ENCODE measurements at regions not wholly inside any gene's neighbourhood (a gene's known extent, or its start where the extent isn't known, plus 50 kb on each side); places are given as distances from the start of the nearest gene placed in this dataset.

DNA sequence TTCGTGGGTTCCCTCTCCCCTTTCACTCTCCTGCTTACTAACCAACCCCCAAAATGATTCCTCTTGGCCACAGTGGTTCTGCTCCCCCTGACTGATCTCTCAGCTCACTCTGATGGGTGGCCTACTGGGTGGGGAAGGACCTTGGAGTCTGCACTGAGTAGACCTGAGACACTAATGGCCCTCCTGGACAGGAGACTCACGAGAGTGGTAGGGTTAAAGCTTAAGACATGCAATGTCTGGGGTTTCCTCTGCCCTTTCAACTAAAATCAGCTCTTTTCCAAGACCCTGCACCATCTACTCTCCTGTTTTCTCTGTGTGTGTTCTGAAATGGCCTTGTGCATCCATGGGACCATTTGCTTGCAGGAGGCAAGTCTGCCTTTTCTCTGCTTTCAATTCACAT lies 631.4 kb downstream of the ACTR3B start:
- no peak for DNase-seq

DNA sequence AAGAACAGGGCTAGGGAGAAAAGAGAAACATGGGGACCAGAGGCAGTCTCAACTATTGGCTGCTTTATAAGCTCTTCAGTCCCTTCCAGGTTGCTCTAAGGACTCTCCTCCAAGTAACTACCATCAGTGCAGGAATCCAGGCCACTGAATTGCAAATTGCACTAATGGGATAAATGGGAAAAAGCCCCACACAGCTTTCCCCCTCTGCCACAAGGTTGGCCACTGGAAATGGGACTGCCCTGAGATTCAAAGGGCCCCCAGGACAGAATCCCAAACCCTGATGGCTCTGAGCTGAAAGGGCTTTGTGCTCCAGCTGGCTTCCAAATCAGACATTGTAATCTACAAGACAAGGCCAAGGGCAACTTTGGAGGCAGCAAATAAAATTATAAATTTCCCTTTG lies 633.2 kb downstream of the ACTR3B start:
- no peak for DNase-seq

GRCh38 chr7:153393666-153394065 lies 634.1 kb downstream of the ACTR3B start:
- no peak for DNase-seq

GRCh38 chr7:153396475-153396874 lies 636.9 kb downstream of the ACTR3B start:
- DNase-seq, result no peak

DNA sequence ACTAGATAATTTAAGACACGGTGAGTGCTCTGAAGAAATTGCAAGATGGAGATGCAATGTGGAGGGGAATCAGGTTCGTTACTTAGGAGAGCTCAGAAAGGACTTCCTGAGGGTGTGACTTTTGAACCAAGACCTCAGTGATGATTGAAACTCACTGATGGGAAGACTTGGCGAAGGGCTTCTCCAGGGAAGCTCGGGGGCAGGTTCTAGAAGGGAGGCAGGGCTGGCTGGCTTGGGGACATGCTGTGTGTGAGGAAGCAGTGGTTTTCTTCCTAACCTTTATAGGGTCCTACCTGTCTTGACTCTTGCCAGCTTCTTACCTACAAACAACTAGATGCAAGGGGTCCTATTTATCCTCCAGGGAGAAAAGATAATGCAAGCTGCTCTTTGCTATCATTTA lies 637.9 kb downstream of the ACTR3B start:
- DNase-seq, result no peak

DNA sequence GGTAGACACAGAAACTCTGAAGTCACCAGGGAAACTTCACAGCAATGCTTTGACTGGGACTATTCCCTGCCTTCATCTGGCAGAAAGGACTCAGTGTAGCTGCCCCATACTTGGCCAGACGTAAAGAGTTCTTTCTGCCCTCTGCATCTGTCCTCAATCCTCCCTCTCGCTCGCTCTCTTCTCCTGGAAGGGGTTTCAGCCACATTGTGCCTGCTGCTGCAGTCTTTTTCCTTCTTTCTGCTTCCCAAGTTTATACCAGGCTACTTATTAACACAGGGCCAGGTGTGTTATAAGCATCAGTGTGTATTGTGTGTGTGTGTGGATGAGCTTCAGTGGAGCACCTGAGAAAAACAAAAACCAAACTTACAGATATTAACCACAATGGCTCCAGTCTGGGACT lies 638.4 kb downstream of the ACTR3B start:
- DNase-seq, result no peak

DNA sequence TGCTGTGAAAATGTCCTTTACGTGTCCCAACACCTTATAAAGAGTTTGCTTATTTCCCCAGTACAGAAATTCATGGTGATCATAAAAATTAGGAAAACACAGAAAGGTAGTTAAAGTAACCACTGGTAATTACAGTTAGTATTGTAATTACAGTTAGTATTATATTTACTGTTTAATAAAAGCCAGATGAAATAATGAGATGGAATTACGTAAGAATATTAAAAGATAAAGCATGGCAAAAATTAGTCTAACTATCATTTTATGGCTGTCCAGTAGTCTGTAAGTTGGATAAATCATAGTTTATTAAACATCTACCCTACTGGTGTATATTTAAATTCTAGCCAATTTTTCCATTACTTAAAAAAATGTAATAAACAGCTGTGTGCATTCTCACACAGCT lies 638.8 kb downstream of the ACTR3B start:
- no peak for DNase-seq

GRCh38 chr7:153398789-153399553 lies 639.4 kb downstream of the ACTR3B start:
- DNase-seq, result no peak

DNA sequence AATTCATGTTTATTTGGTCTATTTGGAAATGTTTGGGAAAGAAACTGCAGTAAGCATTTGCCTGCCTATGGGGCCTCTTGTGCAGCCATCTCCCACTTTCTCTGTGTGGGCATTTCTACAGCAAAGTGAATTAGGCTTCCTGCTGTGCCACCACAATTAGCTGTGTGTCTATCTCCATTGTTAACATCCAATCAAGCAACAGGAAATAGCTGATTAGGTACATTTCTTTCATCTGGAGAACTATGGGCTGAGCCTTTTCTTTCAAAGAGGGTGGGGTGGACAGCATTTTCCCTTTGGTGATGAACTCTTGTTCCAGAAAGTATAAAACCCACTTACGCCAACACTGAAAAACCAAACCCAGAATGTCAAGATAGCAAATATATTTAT lies 640.0 kb downstream of the ACTR3B start:
- DNase-seq, result no peak

DNA sequence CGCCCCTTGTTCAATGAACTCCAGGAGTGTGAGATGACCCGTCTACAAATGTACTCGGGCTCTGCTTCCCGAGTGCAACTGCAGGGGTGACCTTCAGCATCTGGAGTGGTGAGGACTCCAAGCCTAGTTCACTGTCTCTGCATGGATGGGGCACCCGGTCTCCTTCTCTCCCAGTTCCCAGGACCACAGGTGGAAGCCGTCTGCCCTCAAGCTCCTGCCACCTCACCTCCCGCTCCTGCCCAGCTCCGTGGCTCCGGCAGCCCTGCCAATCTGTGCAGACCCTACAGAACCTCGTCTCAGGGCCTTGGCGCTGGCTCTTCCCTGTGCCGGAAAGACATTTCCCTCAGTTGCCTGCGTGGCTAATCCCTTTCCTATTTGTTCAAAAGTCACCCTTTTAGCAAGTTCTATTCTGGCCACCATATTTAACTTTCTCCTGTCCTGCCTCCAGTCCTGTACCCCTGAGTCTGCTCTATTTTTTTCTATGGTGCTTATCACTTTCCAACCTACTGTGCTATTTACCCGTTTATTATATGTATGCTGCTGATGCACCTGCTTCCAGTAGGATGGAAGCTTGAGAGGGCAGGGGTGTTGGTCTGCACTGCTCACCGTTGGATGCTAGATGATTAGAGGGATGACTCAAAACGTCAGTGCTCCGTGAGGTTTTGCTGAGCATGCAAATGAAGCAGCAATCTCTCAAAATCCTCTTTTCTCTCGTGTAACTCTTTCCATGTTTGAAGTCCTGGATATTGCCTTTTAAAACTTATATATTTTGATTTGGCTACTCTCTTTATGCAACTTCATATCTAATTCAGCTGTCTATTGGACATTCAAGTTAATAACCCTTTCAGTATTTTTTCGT lies 641.4 kb downstream of the ACTR3B start:
- DNase-seq, result no peak

DNA sequence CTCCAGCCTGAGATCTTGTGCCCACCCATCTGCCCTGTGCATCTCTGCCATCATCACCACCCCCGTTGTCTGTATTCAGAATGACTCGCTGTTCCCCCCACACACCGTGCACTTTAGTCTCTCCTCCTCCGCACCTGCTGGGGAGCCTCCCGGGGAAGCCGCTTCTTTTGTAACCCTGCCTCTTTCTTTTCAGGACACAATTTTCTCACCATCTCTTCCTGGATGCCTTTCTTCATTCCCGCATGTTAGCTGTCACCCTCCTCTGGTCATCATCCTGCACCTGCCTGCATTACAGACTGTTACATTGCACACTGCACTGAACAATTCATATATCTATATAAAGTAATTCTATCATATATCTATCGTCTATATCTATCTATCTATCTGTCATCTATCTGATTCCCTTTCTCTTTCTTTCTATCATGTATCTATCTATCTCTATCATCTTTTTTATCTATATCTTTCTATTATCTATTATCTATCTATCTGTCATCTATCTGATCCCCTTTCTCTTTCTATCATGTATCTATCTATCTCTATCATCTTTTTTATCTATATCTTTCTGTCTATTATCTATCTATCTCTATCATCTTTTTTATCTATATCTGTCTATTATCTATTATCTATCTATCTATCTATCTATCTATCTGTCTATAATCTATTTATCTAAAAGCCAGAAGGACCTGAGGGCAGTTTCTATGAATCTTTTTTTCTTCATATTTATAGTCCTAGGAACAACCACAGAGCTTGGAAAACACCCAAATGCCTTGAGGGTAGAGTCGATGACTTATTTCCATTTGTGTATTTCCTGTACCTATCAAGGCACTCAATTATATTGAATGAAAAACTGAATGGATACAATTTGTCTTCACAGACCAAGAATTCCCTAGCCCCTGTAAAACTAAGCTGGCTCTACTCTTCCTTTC lies 642.5 kb downstream of the ACTR3B start:
- DNase-seq, result no peak

DNA sequence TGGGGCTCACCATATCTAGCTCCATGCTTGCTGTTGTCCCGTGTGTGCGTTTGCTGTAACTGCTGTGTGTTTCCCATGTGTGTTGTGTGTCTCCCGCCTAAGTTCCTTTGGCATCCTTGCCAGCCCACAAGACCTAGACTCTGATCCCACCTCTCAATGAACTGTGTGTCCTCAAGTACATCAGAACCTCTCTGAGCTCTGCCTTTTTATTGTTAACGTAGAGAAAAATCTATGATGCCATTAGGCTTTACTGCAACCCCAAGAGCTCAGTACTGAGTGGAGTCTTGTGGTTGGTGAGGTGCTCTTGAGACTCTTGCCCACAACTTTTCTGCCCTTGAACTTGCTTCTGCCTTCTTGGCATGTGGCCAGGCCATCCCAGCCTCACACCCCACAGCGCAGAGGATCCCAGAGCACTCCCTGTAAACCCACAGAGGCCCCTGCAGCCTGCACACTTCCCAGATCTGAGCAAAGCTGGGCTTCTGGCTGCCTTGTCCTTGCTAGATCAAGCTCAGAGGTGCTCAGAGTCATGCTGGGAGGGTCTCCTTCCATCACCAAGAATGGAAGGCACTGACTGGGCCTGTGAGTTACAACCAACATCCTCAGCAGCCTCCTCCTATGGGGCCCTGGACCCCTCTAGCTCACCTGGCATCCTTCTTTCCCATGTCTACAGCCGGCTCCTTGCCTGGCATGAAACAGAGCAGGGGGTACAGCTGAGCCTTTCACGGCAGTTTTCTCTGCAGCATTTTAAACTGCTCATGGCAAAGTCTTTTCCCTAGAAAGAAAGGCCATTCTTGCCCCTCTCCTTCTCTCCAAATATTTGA lies 643.4 kb downstream of the ACTR3B start:
- DNase-seq, result no peak

DNA sequence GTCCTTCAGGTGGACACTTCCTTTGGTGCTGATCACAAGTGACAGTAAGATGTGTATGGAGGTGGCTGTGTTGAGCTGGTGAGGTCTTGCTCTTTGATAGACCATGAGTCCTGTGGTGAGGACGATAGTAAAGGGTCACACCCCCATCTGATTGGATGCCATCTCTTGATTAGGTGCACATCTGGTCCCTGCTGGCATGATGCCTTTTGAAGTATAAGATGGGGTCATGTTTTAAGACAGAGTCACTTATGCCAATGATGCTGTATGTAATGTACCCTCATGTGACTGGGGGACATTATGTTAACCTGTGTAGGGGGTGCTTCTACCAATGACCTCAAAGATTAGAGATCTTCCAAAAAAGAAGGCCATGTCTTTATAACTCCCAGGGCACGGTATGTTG lies 644.6 kb downstream of the ACTR3B start:
- no peak for DNase-seq

DNA sequence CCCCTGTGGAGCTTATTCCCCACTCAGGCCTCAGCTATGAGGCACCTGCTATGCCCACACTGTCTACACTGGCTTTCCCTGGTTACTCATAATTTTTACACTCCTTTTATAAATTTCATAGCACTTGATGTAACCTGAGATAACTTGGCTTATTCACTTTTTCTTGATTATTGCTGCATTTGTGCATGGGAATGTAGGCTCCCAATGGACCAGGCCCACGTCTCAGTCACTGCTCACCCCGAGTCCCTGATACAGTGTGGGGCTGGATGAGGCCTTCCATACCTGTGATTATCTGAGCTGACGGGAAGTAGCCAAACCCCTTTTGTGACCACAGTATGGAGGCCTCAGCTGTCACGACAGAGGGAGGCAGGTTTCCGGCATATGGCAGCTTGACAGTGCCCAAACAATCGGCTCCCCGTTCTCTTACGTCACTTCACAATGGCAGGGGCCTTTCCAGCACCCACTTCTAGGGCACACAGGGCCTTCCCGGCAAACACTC lies 645.3 kb downstream of the ACTR3B start:
- DNase-seq, result no peak

DNA sequence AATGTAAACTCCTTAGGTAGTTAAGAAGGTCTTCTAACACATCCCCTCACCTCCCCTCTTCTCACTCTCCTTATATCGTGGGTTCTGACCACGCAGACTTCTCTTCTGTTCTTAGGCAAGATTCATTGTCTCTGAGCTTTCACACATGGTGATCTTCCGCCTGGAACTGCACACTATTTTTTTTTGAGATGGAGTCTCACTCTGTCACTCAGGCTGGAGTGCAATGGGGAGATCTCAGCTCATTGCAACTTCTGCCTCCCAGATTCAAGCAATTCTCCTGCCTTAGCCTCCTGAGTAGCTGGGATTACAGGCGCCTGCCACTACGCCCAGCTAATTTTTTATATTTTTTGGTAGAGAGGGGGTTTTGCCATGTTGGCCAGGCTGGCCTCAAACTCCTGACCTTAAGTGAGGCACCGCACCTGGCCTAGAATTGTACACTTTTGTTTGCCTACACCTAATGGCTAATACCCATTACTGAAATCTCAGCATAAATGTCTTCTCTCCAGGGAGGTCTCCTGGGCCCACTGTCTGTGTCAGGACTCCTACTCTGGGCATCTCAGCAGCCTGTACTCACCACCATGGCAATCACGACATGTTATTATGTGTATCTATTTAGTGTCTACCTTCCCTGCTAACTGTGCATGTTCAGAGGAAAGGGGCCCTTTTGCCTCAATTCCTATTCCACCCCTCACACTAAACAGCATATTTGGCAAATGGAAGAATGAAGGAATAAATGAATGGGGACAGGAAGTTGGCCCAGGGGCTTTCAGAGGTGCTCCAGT lies 646.3 kb upstream of the DPP6 start:
- no peak for DNase-seq

DNA sequence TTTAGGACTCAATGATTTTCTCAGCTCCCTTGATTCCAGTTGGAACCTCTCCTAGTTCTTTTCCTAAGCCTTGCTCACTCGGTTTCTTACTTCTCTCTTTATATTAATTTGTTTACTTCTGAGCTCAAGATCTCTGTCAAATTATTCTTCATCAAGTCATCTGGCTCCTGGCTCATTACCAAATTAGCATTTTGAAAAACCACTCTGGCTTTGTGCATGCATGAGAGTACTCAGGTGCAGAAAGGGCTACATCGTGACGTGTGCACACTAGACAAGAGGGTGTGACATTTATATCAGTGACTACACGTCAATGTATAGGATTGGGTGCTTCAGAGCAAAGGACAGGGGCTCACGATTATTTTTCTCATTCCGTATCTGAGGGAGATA lies 645.7 kb upstream of the DPP6 start:
- no peak for DNase-seq

- DNase-seq, result no peak
Measured at GRCh38 chr7:153407291-153408046, 644.7 kb upstream of the DPP6 start.

- DNase-seq, result no peak
Measured at GRCh38 chr7:153408360-153409335, 643.5 kb upstream of the DPP6 start.
